ENCODE measurements at regions not wholly inside any gene's neighbourhood (a gene's known extent, or its start where the extent isn't known, plus 50 kb on each side); places are given as distances from the start of the nearest gene placed in this dataset.

DNA sequence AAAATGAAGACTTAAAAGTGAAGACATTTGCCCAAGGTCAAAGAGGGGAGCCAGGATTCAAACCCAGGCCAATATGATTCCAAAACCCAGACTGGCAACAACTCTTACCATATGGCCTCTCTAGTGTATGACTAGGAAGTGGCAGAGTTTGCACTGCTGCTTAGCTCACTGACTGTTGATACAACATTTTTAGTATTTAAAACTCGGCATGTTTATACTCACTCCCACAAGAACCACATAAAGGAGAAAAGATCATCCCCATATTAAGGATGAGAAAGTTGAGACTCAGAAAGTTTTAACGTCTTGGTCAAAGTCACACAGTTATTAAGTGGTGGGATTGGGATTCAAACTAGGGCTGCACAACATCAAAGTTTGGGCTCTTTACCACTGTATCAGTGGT lies 81.7 kb downstream of the CCDC34 start:
- H3K27me3 ChIP-seq (ENCODE audit: control insufficient read depth, insufficient read depth, low read length): no peaks in the 10 kb centered on the region
- no peak overlapping the region for H3K4me3 Mint-ChIP-seq
- H3K4me3 ChIP-seq (ENCODE audit: low read length): no peak overlapping the region
- no peak overlapping the region for H3K27ac Mint-ChIP-seq
- ATAC-seq: no peak
- TF ChIP-seq, protein P1, sequence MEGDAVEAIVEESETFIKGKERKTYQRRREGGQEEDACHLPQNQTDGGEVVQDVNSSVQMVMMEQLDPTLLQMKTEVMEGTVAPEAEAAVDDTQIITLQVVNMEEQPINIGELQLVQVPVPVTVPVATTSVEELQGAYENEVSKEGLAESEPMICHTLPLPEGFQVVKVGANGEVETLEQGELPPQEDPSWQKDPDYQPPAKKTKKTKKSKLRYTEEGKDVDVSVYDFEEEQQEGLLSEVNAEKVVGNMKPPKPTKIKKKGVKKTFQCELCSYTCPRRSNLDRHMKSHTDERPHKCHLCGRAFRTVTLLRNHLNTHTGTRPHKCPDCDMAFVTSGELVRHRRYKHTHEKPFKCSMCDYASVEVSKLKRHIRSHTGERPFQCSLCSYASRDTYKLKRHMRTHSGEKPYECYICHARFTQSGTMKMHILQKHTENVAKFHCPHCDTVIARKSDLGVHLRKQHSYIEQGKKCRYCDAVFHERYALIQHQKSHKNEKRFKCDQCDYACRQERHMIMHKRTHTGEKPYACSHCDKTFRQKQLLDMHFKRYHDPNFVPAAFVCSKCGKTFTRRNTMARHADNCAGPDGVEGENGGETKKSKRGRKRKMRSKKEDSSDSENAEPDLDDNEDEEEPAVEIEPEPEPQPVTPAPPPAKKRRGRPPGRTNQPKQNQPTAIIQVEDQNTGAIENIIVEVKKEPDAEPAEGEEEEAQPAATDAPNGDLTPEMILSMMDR (IDR thresholded peaks at IDR 0.05): no peak
- H3K27ac ChIP-seq (ENCODE audit: low read length): no peak overlapping the region
- no peaks in the 10 kb centered on the region for H3K36me3 ChIP-seq (ENCODE audit: control insufficient read depth, insufficient read depth, low read length)
- no peaks in the 10 kb centered on the region for H3K4me1 ChIP-seq (ENCODE audit: control insufficient read depth, insufficient read depth, low read length)
- H3K36me3 Mint-ChIP-seq: no peaks in the 10 kb centered on the region
- H3K9me3 ChIP-seq (ENCODE audit: control insufficient read depth, insufficient read depth, low read length): no peaks in the 10 kb centered on the region
- WGBS (ENCODE audit: insufficient coverage): 100% methylated on average over 1 of the region's 2 CpGs
- no peaks in the 10 kb centered on the region for H3K27me3 Mint-ChIP-seq (ENCODE audit: low read depth in 2 of 2)
- intact Hi-C loops (cut with micrococcal nuclease): no loop called here
- peaks cover 0 to 2% of the 10 kb centered on the region in 2 donors for H3K9me3 Mint-ChIP-seq
- H3K4me1 Mint-ChIP-seq: no peaks in the 10 kb centered on the region
- no peak for DNase-seq

DNA sequence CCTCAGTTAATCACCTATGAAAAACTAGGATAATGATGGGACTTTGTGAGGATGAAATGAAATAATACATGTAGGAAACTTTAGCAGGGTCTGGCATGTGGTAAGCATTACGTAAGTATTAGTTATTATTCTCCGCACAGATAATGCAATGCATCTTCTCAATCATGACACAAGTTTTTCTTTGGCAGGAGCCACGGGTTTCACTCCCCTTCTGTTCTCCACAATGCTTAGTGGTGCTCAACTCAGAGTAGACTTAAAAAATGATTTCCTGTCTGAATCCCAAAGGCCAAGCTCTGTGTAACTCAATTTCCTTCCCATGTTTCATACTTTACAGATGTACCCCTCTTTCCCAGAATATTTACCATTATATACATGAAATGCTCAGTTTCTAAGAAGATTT lies 82.9 kb downstream of the CCDC34 start:
- Mint-ChIP-seq H3K27me3 (ENCODE audit: low read depth in 2 of 2) (no peaks in the 10 kb centered on the region), H3K4me1 (no peaks in the 10 kb centered on the region), H3K27ac (no peak overlapping the region), H3K36me3 (no peaks in the 10 kb centered on the region), H3K9me3 (peaks cover 0 to 2% of the 10 kb centered on the region in 2 donors), H3K4me3 (no peak overlapping the region)
- H3K4me1 ChIP-seq (ENCODE audit: control insufficient read depth, insufficient read depth, low read length): no peaks in the 10 kb centered on the region
- H3K4me3 ChIP-seq (ENCODE audit: low read length): no peak overlapping the region
- WGBS (ENCODE audit: insufficient coverage): 80% methylated on average over 3 of the region's 3 CpGs
- H3K9me3 ChIP-seq (ENCODE audit: control insufficient read depth, insufficient read depth, low read length): no peaks in the 10 kb centered on the region
- ATAC-seq (no peak), DNase-seq (no peak)
- TF ChIP-seq, protein P1 (IDR thresholded peaks at IDR 0.05): no peak
- H3K36me3 ChIP-seq (ENCODE audit: control insufficient read depth, insufficient read depth, low read length): no peaks in the 10 kb centered on the region
- H3K27me3 ChIP-seq (ENCODE audit: control insufficient read depth, insufficient read depth, low read length): no peaks in the 10 kb centered on the region
- intact Hi-C loops (cut with micrococcal nuclease): no loop called here
- H3K27ac ChIP-seq (ENCODE audit: low read length): no peak overlapping the region

DNA sequence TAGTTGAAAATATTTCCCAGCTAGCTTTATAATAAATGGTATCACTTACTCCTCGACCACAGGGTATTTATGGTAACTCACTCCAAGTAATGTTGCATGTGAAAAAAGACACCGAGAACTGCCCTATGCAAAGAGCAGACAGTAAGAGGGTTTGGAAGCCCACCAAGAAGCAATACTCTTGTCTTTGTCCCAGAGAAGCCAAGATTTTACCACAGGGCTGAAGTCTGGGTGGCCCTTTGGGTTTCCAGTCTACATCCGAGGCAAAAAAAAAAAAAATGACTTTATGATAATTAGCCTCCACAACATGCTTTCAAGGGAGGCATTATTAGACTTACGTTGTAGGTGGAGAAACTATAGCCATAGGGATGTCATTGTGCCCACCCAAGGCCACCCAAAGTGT lies 83.6 kb downstream of the CCDC34 start:
- 81% methylated on average over 3 of the region's 4 CpGs for WGBS (ENCODE audit: insufficient coverage)
- H3K4me1 Mint-ChIP-seq: no peaks in the 10 kb centered on the region
- ATAC-seq: no peak
- no peak overlapping the region for H3K27ac ChIP-seq (ENCODE audit: low read length)
- no peak overlapping the region for H3K27ac Mint-ChIP-seq
- no peak for DNase-seq
- H3K36me3 Mint-ChIP-seq: no peaks in the 10 kb centered on the region
- H3K27me3 ChIP-seq (ENCODE audit: control insufficient read depth, insufficient read depth, low read length): no peaks in the 10 kb centered on the region
- no peaks in the 10 kb centered on the region for H3K36me3 ChIP-seq (ENCODE audit: control insufficient read depth, insufficient read depth, low read length)
- no peaks in the 10 kb centered on the region for H3K9me3 ChIP-seq (ENCODE audit: control insufficient read depth, insufficient read depth, low read length)
- TF ChIP-seq, protein P1 (IDR thresholded peaks at IDR 0.05): no peak
- no peaks in the 10 kb centered on the region for H3K27me3 Mint-ChIP-seq (ENCODE audit: low read depth in 2 of 2)
- no peaks in the 10 kb centered on the region for H3K4me1 ChIP-seq (ENCODE audit: control insufficient read depth, insufficient read depth, low read length)
- H3K9me3 Mint-ChIP-seq: peaks cover 0 to 2% of the 10 kb centered on the region in 2 donors
- H3K4me3 ChIP-seq (ENCODE audit: low read length): no peak overlapping the region
- no peak overlapping the region for H3K4me3 Mint-ChIP-seq
- intact Hi-C loops (cut with micrococcal nuclease): no loop called here

DNA sequence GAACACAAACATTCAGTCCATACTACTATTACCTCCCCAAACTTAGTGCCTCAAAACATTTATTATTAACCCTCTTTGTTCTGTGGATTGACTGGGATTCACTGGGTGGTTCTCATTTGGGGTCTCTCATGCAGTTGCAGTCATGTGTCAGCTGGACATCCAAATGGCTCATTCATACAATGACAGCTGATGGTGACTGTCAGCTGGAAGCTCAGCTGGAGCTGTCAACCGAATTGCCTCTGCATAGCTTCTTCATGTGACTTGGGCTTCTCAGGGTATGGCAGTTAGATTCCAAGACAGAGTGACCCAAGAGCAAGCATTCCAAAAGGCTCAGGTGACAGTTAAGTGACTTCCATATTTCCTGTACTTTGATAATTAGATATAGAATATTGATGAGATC lies 85.2 kb downstream of the CCDC34 start:
- ATAC-seq (no peak), DNase-seq (no peak)
- TF ChIP-seq, protein P1 (IDR thresholded peaks at IDR 0.05): no peak
- peaks cover 0 to 2% of the 10 kb centered on the region in 2 donors for H3K9me3 Mint-ChIP-seq
- H3K27me3 Mint-ChIP-seq (ENCODE audit: low read depth in 2 of 2): no peaks in the 10 kb centered on the region
- H3K27me3 ChIP-seq (ENCODE audit: control insufficient read depth, insufficient read depth, low read length): no peaks in the 10 kb centered on the region
- H3K4me3 ChIP-seq (ENCODE audit: low read length): no peak overlapping the region
- H3K36me3 ChIP-seq (ENCODE audit: control insufficient read depth, insufficient read depth, low read length): no peaks in the 10 kb centered on the region
- H3K27ac Mint-ChIP-seq: no peak overlapping the region
- no peaks in the 10 kb centered on the region for H3K36me3 Mint-ChIP-seq
- intact Hi-C loops (cut with micrococcal nuclease): no loop called here
- no peaks in the 10 kb centered on the region for H3K9me3 ChIP-seq (ENCODE audit: control insufficient read depth, insufficient read depth, low read length)
- no peaks in the 10 kb centered on the region for H3K4me1 Mint-ChIP-seq
- WGBS (ENCODE audit: insufficient coverage): 90% methylated on average over 1 of the region's 1 CpG
- no peaks in the 10 kb centered on the region for H3K4me1 ChIP-seq (ENCODE audit: control insufficient read depth, insufficient read depth, low read length)
- H3K27ac ChIP-seq (ENCODE audit: low read length): no peak overlapping the region
- no peak overlapping the region for H3K4me3 Mint-ChIP-seq
